DND-41 (cell line): ENCODE measurements at regions not wholly inside any gene's neighbourhood (a gene's known extent, or its start where the extent isn't known, plus 50 kb on each side); places are given as distances from the start of the nearest gene placed in this dataset.

Source experiments
- ATAC-seq: fragments of 200-7000 bp; cut with Tn5 transposase; 3 replicates; pipeline ENCODE4 v1.9.1; 2021; ENCODE audit warnings: low read depth; ENCODE audit not compliant: insufficient read depth
- DNase-seq: peaks from one replicate; pipeline ENCODE4 v3.0.0-alpha.2; 2020
- H2AFZ ChIP-seq: 2 replicates; pipeline ENCODE4 v1.6.0; 2012; ENCODE audit warnings: low read depth, low read length
- H3K27ac ChIP-seq: 2 replicates; pipeline ENCODE4 v1.5.1; 2012; ENCODE audit warnings: low read length, inconsistent platforms
- H3K27me3 ChIP-seq: fragments of 200-600 bp; sonication (generic); 2 replicates; pipeline ENCODE4 v1.6.0; 2012; ENCODE audit warnings: low read length, mild to moderate bottlenecking, inconsistent platforms; ENCODE audit not compliant: insufficient read depth, poor library complexity
- H3K36me3 ChIP-seq: 2 replicates; pipeline ENCODE4 v1.5.1; 2012; ENCODE audit warnings: low read length, inconsistent platforms; ENCODE audit not compliant: insufficient read depth
- H3K4me1 ChIP-seq: 2 replicates; pipeline ENCODE4 v1.5.1; 2012; ENCODE audit warnings: mild to moderate bottlenecking, low read length; ENCODE audit not compliant: insufficient read depth
- H3K4me2 ChIP-seq: 2 replicates; pipeline ENCODE4 v1.6.0; 2012; ENCODE audit warnings: mild to moderate bottlenecking, moderate library complexity, low read length, inconsistent platforms; ENCODE audit not compliant: insufficient read depth
- H3K4me3 ChIP-seq, 2 experiments: fragments of 200-600 bp in 1 of 2; shearing (Covaris generic) in 1 of 2; 2 replicates each; pipeline ENCODE4 v1.5.1; 2012 to 2016; ENCODE audit warnings: inconsistent platforms in 2 of 2, low read length in 2 of 2, mild to moderate bottlenecking in 2 of 2, low read depth in 1 of 2, moderate library complexity in 1 of 2
- H3K79me2 ChIP-seq: 2 replicates; pipeline ENCODE4 v1.6.0; 2012; ENCODE audit warnings: low read length, inconsistent platforms; ENCODE audit not compliant: insufficient read depth
- H3K9ac ChIP-seq: 2 replicates; pipeline ENCODE4 v1.6.0; 2012; ENCODE audit warnings: low read depth, mild to moderate bottlenecking, inconsistent platforms, low read length, moderate library complexity
- H3K9me3 ChIP-seq: 2 replicates; pipeline ENCODE4 v1.5.1; 2012; ENCODE audit warnings: low read length, moderate library complexity, mild to moderate bottlenecking, inconsistent platforms; ENCODE audit not compliant: insufficient read depth, severe bottlenecking
- H4K20me1 ChIP-seq: 2 replicates; pipeline ENCODE4 v1.6.0; 2012; ENCODE audit warnings: low read length; ENCODE audit not compliant: insufficient read depth
- EZH2 ChIP-seq: IDR thresholded peaks from 3 replicates; pipeline ENCODE4 v1.6.1; 2012; ENCODE audit warnings: borderline replicate concordance, low read depth, mild to moderate bottlenecking, moderate library complexity, low read length, inconsistent platforms; ENCODE audit not compliant: severe bottlenecking
- TF ChIP-seq, protein P1 (sequence below): IDR thresholded peaks from 2 replicates; pipeline ENCODE4 v1.5.1; 2012; ENCODE audit warnings: borderline replicate concordance, low read length, moderate library complexity, mild to moderate bottlenecking; ENCODE audit not compliant: poor library complexity, severe bottlenecking; ENCODE audit errors: extremely low read depth

DNA sequence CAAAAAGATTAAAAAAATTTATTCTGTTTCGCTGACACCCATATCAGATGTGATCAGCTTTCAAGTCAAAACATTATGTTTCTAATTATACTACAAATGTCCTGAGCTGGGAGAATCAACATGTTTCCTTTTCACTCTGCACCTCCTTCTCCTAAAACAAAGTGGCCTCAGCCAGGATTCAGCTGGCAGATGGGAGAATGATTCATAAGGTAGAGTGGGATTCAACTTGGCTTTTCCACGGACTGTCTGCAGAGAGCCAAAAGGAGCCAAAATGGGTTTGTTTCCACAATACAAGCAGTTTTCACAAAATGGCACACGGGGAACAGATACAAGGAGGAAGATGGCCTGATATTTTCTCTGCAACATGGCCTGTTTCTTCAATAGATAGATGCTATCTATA is 376.5 kb upstream of the PRKCQ start:
- Histone ChIP-seq H3K36me3 (no peaks in the 10 kb centered on the region), H3K79me2 (no peaks in the 10 kb centered on the region), H3K4me3 (no peak overlapping the region), H3K4me1 (peaks cover 27% of the 10 kb centered on the region), H3K4me2 (no peak overlapping the region), H4K20me1 (no peaks in the 10 kb centered on the region), H3K9ac (no peak overlapping the region), H3K27me3 (no peaks in the 10 kb centered on the region), H3K27ac (no peak overlapping the region), H2AFZ (no peak overlapping the region), H3K9me3 (no peaks in the 10 kb centered on the region)
- no peak for TF ChIP-seq EZH2
- TF ChIP-seq, protein P1, sequence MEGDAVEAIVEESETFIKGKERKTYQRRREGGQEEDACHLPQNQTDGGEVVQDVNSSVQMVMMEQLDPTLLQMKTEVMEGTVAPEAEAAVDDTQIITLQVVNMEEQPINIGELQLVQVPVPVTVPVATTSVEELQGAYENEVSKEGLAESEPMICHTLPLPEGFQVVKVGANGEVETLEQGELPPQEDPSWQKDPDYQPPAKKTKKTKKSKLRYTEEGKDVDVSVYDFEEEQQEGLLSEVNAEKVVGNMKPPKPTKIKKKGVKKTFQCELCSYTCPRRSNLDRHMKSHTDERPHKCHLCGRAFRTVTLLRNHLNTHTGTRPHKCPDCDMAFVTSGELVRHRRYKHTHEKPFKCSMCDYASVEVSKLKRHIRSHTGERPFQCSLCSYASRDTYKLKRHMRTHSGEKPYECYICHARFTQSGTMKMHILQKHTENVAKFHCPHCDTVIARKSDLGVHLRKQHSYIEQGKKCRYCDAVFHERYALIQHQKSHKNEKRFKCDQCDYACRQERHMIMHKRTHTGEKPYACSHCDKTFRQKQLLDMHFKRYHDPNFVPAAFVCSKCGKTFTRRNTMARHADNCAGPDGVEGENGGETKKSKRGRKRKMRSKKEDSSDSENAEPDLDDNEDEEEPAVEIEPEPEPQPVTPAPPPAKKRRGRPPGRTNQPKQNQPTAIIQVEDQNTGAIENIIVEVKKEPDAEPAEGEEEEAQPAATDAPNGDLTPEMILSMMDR, result no peak
- DNase-seq, result no peak
- no peak for ATAC-seq

DNA sequence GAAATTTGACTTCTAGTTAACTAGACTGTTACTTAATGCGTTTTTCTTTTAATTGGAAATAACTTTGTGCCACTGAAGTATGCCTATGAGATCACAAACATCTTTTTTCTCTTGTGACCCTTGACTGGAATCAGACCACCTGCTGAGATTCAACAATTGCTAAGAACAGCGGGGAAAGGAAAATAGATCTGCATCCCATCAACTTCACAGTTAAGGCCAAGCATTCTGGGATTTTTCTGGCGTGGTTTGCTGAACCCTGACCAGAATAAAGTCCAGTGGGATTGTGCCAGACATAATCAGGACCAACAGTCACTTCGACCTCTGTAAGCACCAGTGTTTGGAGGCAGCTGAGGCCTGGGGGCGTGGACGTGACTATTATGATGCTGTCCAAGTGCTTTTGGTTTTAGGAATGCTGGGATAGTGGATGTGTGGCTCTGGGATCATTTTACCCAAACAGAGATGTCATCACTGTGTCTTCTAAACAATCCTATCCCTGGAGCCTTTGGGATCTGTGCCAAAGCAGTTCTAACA is 373.3 kb upstream of the PRKCQ start:
- no peak overlapping the region for H3K4me2 ChIP-seq
- no peaks in the 10 kb centered on the region for H3K79me2 ChIP-seq
- H3K4me3 ChIP-seq, result no peak overlapping the region
- peaks cover 13% of the 10 kb centered on the region for H3K4me1 ChIP-seq
- no peaks in the 10 kb centered on the region for H4K20me1 ChIP-seq
- DNase-seq (no peak), ATAC-seq (no peak)
- H3K9ac ChIP-seq, result no peak overlapping the region
- no peaks in the 10 kb centered on the region for H3K9me3 ChIP-seq
- no peak overlapping the region for H2AFZ ChIP-seq
- H3K27me3 ChIP-seq, result no peaks in the 10 kb centered on the region
- no peaks in the 10 kb centered on the region for H3K36me3 ChIP-seq
- TF ChIP-seq EZH2, result no peak
- TF ChIP-seq, protein P1, result no peak
- no peak overlapping the region for H3K27ac ChIP-seq

DNA sequence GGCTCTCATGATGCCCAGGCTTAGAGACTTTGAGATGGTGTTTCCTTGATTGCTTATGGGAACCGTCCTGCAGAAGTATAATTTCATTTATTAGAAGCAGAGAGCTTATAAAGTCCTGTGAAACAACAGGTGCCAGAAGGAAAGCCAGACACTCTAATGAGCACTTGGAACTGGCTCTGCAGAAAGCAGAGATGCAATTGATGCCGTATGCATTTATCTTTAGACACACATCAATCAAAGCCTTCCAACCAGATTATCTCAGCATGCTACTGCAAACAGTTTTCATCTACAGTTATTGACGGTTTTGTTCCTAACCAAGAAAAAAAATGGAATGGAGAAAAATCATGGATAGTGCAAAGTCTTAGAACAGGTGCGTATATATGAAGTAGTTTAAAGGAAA is 371.7 kb upstream of the PRKCQ start:
- H3K27ac ChIP-seq, result no peak overlapping the region
- no peak overlapping the region for H3K4me2 ChIP-seq
- no peaks in the 10 kb centered on the region for H3K4me1 ChIP-seq
- no peak overlapping the region for H2AFZ ChIP-seq
- H3K79me2 ChIP-seq, result no peaks in the 10 kb centered on the region
- no peak overlapping the region for H3K4me3 ChIP-seq
- TF ChIP-seq, protein P1, result no peak
- no peak for TF ChIP-seq EZH2
- no peaks in the 10 kb centered on the region for H3K27me3 ChIP-seq
- H4K20me1 ChIP-seq, result no peaks in the 10 kb centered on the region
- DNase-seq (no peak), ATAC-seq (no peak)
- H3K9me3 ChIP-seq, result no peaks in the 10 kb centered on the region
- H3K9ac ChIP-seq, result no peak overlapping the region
- no peaks in the 10 kb centered on the region for H3K36me3 ChIP-seq

DNA sequence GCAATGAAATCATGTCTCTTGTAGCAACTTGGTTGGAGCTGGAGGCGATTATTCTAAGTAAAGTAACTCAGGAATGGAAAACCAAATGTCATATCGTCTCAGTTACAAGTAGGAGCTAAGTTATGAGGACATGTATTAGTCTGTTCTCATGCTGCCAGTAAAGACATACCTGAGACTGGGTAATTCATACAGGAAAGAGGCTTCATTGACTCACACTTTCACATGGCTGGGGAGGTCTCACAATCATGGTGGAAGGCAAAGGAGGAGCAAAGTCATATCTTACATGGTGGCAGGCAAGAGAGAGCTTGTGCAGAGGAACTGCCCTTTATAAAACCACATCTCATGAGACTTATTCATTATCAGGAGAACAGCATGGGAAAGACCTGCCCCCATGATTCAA is 370.1 kb upstream of the PRKCQ start:
- Histone ChIP-seq H3K4me2 (no peak overlapping the region), H4K20me1 (no peaks in the 10 kb centered on the region), H3K27ac (no peak overlapping the region), H3K4me1 (no peaks in the 10 kb centered on the region), H3K9me3 (no peaks in the 10 kb centered on the region), H3K27me3 (no peaks in the 10 kb centered on the region), H3K79me2 (no peaks in the 10 kb centered on the region), H2AFZ (no peak overlapping the region), H3K36me3 (no peaks in the 10 kb centered on the region), H3K9ac (no peak overlapping the region), H3K4me3 (no peak overlapping the region)
- no peak for TF ChIP-seq EZH2
- TF ChIP-seq, protein P1, result no peak
- no peak for ATAC-seq
- no peak for DNase-seq
